GM21529 (cell line): ENCODE measurements at regions not wholly inside any gene's neighbourhood (a gene's known extent, or its start where the extent isn't known, plus 50 kb on each side); places are given as distances from the start of the nearest gene placed in this dataset.
"Not testable (repeated sequence)": the region's sequence is repeated elsewhere in the genome, so short reads cannot be mapped to it uniquely, and the experiment has no call there.

Experiments used
- ATAC-seq: cut with Tn5 transposase; IDR thresholded peaks from one replicate; pipeline ENCODE4 v1.9.1; 2021; ENCODE audit not compliant: unreplicated experiment

- not testable (repeated sequence) for ATAC-seq
Measured at GRCh38 chr2:224119846-224120245, 80.8 kb upstream of the SERPINE2 start.

- ATAC-seq = no peak
Measured at GRCh38 chr2:224114428-224114827, 75.3 kb upstream of the SERPINE2 start.

- ATAC-seq = not testable (repeated sequence)
Measured at GRCh38 chr2:224113930-224114329, 74.8 kb upstream of the SERPINE2 start.

GRCh38 chr2:224111576-224111975, 72.5 kb upstream of the SERPINE2 start:
- no peak for ATAC-seq

- no peak for ATAC-seq
Measured at GRCh38 chr2:224110811-224111210, 71.7 kb upstream of the SERPINE2 start.

- no peak for ATAC-seq
Measured at GRCh38 chr2:224109751-224110150, 70.7 kb upstream of the SERPINE2 start.

- no peak for ATAC-seq
Measured at GRCh38 chr2:224106794-224107193, 67.7 kb upstream of the SERPINE2 start.

- no peak for ATAC-seq
Measured at GRCh38 chr2:224104668-224105386, 65.7 kb upstream of the SERPINE2 start.

- ATAC-seq = no peak
Measured at GRCh38 chr2:224103651-224104050, 64.6 kb upstream of the SERPINE2 start.

GRCh38 chr2:224102991-224103390, 63.9 kb upstream of the SERPINE2 start:
- ATAC-seq = no peak

GRCh38 chr2:224101820-224102630, 62.9 kb upstream of the SERPINE2 start:
- no peak for ATAC-seq

- ATAC-seq = no peak
Measured at GRCh38 chr2:224099861-224100643, 61.0 kb upstream of the SERPINE2 start.

GRCh38 chr2:224098481-224099230, 59.6 kb upstream of the SERPINE2 start:
- ATAC-seq = no peak

GRCh38 chr2:224094413-224094812, 55.3 kb upstream of the SERPINE2 start:
- ATAC-seq = no peak

- ATAC-seq = not testable (repeated sequence)
Measured at GRCh38 chr2:224091671-224092070, 52.6 kb upstream of the SERPINE2 start.

- ATAC-seq = not testable (repeated sequence)
Measured at GRCh38 chr2:224089606-224090005, 50.5 kb upstream of the SERPINE2 start.
